GM18870 (cell line): ENCODE measurements at regions not wholly inside any gene's neighbourhood (a gene's known extent, or its start where the extent isn't known, plus 50 kb on each side); places are given as distances from the start of the nearest gene placed in this dataset.

Experiments
- ATAC-seq: cut with Tn5 transposase; IDR thresholded peaks from one replicate; pipeline ENCODE4 v1.9.1; 2021; ENCODE audit warnings: moderate library complexity; ENCODE audit not compliant: unreplicated experiment

GRCh38 chr14:26395726-26396125 lies 202.1 kb downstream of the NOVA1 start:
- ATAC-seq: no peak

DNA sequence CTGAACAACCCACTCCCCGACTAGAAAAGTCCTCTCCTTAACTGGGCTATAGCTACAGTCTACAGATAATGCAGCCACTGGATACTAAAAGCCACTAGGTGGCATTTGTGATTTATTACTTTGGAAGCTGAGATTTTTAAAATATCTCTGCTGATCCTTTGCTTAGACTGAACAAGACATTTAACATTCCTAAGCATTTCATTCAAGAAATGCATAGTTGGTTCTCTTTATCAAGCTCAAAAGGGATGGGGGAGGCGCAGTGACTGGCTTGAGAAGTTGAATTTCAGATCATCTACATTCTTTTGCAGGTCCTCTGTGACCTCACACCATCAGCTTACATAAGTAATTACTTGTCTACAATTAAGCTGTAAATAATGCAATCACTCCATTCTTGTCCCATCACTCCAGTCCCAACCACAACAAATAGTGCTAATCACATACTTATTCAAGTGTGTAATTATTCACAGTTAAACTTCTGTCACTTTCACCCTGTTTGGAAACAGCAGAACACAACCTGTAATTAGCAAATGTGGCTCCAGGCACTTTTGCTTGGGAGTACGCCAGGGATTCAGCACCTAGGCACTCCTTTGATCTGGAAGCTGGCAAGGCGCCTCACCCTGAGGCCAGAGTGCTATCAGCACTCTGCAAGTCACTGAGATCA lies 203.6 kb downstream of the NOVA1 start:
- no peak for ATAC-seq

- no peak for ATAC-seq
Measured at GRCh38 chr14:26392498-26392897, 205.3 kb downstream of the NOVA1 start.

DNA sequence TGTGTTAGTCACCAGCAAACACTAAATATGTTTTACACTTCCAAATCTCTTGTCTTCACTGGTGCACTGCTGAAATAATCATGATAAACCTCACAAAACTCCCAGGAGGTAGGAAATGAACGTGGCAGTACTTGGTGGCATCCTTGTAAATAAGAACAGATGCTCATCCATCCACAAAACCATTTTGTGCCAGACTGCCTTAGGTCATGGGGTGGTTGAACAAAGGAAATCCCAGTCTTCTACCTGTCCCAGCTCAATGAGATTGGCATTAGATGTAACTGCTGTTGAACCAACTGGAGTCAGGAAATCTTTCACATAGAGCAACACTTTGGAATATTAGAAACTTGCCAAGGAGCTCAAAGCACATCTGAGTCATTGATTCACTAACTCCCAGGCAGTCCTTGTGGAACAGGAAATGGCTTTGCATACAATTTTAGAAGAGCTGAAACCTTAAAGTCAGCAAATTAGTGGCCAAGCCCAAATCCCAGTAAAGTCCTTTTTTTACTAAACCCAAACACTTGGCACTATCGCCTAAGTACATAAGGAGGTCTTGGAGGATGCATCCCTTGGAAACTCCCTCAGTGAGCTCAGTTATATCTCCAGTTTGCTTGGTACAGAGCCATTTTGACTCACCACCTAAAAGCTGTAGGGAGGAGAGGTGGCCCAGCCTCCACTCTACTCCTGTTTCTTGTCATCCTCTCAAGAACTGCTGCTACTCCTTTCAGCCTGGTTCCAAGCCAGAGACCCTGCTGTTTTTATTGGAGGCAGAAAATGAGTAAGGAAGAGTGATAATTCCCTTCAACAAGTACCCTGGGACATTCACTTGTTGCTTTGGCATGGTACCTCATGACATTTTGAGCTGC lies 208.0 kb downstream of the NOVA1 start:
- ATAC-seq: no peak

GRCh38 chr14:26385310-26385709 lies 212.5 kb downstream of the NOVA1 start:
- ATAC-seq: no peak

DNA sequence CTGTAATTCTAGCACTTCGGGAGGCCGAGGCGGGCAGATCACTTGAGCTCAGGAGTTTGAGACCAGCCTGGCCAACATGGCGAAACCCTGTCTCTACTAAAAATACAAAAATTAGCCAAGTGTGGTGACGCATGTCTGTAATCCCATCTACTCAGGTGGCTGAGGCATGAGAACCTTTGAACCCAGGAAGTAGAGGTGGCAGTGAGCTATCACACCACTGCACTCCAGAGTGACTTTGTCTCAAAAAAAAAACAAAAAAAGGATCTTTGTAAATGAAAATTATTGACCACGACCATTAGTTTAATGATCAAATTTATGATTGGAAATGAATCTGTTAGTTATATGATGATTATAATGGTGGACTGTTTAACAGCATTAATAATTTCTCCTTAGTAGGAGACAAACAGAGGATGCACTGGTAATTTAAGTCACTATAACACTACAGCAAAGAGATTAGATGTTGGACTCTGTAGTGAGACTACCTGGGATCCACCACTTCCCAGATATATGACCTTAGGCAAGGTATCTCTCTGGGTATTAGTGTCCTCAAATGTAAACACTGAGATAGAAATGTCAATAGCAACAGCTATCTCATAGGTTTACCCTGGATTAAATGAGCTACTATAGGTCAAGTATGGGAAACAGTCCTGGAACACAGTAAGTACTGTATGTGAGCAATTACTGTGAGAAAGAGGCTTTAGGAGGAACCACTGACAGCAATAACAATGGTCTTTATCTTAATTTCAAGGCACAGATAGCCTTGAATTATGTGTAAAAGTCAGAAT lies 214.7 kb downstream of the NOVA1 start:
- no peak for ATAC-seq

- no peak for ATAC-seq
Measured at GRCh38 chr14:26381405-26381804, 216.4 kb downstream of the NOVA1 start.

- ATAC-seq: no peak
Measured at GRCh38 chr14:26380637-26381036, 217.2 kb downstream of the NOVA1 start.

GRCh38 chr14:26379951-26380350 lies 217.9 kb downstream of the NOVA1 start:
- ATAC-seq: no peak

- ATAC-seq: no peak
Measured at GRCh38 chr14:26377150-26377549, 220.7 kb downstream of the NOVA1 start.

GRCh38 chr14:26370115-26370514 lies 227.7 kb downstream of the NOVA1 start:
- ATAC-seq: no peak

DNA sequence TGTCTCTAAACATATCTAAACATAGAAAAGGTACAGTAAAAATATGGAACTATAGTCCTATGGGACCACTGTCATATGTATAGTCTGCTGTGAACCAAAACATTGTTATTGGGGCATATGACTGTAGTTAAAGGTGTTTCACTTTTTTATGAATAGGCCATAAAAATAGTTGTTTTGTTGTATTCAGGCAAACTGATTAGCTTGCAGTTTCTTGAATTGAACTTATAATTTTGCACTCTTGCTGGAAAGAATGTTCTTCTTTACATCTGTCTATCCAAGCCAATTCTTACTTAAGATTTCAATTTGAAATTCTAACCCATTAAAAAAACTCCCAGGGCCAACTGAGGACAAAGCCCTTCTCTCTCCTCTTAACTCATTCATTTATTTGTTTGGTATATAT lies 234.1 kb downstream of the NOVA1 start:
- no peak for ATAC-seq

DNA sequence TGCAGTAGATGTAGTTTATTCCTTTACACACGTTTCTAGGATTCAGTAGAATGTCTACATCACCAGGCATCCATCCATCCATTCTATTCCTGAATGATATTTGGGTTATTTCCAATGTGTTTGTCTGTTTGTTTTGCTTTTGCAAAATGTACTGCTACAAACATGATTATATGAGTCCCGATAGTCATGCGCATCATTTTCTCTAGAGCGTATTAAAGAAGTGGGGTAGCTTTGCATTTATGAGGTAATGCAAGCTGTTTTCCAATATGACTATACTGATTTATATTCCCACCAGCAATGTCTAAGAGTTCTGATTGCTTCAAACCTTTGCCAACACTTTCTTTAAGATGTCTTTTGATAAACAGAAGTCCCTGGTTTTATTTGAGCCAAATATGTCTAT lies 253.2 kb downstream of the NOVA1 start:
- no peak for ATAC-seq

DNA sequence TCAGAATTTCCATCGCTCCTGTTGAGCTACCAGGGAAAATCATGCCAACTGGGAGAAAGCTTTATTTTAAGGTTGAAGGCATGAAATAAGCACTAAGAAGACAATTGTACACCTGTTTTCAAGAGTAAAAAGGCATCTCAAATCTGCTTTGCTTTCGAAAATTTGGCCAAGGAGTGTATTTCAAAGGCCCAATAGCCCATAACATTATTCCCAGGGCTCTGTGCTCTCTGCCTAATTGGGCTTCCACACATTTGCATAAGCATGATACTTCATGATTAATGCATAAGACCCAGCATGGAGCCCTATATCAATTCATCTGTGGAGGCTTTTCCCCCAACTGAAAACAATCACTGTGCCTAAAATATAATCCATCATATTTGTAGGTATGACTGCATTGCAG lies 258.5 kb downstream of the NOVA1 start:
- ATAC-seq: no peak

DNA sequence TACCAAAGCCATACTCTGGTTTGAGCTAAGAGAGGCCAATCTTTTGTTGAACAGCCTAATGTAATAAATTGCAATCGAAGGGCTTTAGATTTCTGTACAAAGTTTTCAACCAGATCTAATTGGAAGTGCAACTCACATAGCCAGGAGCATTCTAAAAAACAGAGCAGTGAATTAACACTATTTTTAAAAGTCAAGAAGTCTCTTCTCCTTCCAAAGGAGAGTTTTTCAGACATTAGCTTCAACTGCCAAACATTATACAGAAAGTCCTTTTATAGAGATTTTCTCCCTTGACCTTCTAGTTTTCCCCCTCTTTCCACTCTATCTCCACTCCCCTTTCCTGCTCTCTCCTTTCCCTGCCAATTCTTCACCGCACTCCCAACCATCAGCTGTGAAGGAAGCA lies 259.6 kb downstream of the NOVA1 start:
- ATAC-seq: no peak

GRCh38 chr14:26334288-26334687 lies 263.5 kb downstream of the NOVA1 start:
- no peak for ATAC-seq

DNA sequence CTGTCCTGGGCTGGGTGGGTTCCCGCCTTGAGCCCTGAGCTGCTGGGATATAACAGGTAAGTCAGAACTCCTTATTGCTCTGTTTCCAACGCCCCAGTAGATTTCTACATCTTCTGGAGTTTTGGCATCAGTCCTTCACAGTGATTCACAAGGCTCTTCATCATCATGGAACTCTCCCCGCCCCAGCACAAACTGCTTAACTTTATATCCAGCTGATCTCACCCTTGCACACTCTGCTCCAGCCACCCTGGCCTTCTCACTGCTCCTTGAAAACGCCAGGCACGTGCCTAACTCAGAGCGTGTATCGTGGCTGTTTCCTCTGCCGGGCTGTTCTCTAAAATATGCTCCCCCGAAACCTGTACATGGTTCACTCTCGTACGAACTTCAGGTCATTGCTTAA lies 264.9 kb downstream of the NOVA1 start:
- no peak for ATAC-seq

DNA sequence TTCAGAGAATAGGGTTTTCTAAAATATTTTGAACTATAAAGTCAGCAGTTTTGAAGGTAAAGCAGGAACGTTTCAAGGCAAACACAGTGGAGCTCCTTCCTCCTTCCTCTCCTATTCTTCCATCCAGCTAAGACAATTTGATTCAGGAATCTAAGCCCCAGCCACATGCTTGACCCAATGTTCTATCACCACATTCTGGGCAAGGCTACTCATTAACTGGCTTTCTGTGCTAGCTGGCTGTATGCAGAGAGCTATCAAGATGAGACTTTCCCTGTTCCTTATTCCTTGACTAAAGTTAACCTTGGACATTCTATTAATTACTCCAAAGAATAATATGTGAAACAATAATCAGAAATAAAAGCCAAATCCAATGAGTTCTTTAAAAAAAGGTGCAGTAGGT lies 266.9 kb downstream of the NOVA1 start:
- no peak for ATAC-seq

- ATAC-seq: no peak
Measured at GRCh38 chr14:26328791-26329190, 269.0 kb downstream of the NOVA1 start.

- ATAC-seq: no peak
Measured at GRCh38 chr14:26323869-26324268, 274.0 kb downstream of the NOVA1 start.

GRCh38 chr14:26320886-26321285 lies 276.9 kb downstream of the NOVA1 start:
- ATAC-seq: no peak
